ENCODE measurements at regions not wholly inside any gene's neighbourhood (a gene's known extent, or its start where the extent isn't known, plus 50 kb on each side); places are given as distances from the start of the nearest gene placed in this dataset.

GRCh38 chr1:162930532-162930931 lies 69.6 kb upstream of the CCDC190 start:
- TF ChIP-seq CTCF (conservative IDR thresholded peaks at IDR 0.05) (no peak), ZFX (IDR thresholded peaks at IDR 0.05) (no peak)

Measured in C4-2B (cell line).